B cell (primary cell): ENCODE measurements at regions not wholly inside any gene's neighbourhood (a gene's known extent, or its start where the extent isn't known, plus 50 kb on each side); places are given as distances from the start of the nearest gene placed in this dataset.

Source experiments
- ATAC-seq: fragments of 200-7000 bp; cut with Tn5 transposase; one replicate; pipeline ENCODE4 v1.10.0; 2021; ENCODE audit warnings: low read depth, mild to moderate bottlenecking, moderate number of reproducible peaks, moderate library complexity
- CTCF ChIA-PET: fragments of 350-600 bp; sonication (Branson Sonifier 250); formaldehyde crosslinking; loops from one replicate; lab custom pipeline; 2021; ENCODE audit warnings: antibody characterized with exemption, inconsistent platforms; lab: Charles Lee
- POLR2A ChIA-PET: fragments of 350-600 bp; sonication (Branson Sonifier 250); formaldehyde crosslinking; loops from one replicate; lab custom pipeline; 2021; ENCODE audit warnings: antibody characterized with exemption; lab: Charles Lee
- DNase-seq: peaks from one replicate; pipeline ENCODE4 v3.0.0; 2013
- H2AFZ ChIP-seq: 2 replicates; pipeline ENCODE4 v1.6.1; 2012; ENCODE audit warnings: mild to moderate bottlenecking, low read depth, low read length; ENCODE audit not compliant: insufficient read depth, poor library complexity, severe bottlenecking
- H3K27ac ChIP-seq, 2 donors: 1 replicate in 1 of 2; 2 replicates in 1 of 2; pipeline ENCODE4 v1.5.1; 2012 to 2013; ENCODE audit warnings: low read length in 2 of 2, mild to moderate bottlenecking in 2 of 2, moderate library complexity in 1 of 2
- H3K27me3 ChIP-seq, 4 experiments: fragments of 200-600 bp in 1 of 4; sonication (generic) in 1 of 4; replicated peaks in 1 of 4; 1 replicate in 2 of 4; 2 replicates in 2 of 4; pipeline versions ENCODE4 v1.6.1 to v1.7.0; 2013 to 2016; ENCODE audit warnings: low read length in 3 of 4, mild to moderate bottlenecking in 2 of 4, mixed read lengths in 1 of 4, moderate library complexity in 1 of 4; ENCODE audit not compliant: insufficient read depth in 4 of 4, control insufficient read depth in 3 of 4; ENCODE audit errors: control extremely low read depth in 1 of 4
- H3K36me3 ChIP-seq, 2 experiments: replicated peaks in 1 of 2; 1 replicate in 1 of 2; 2 replicates in 1 of 2; pipeline versions ENCODE4 v1.6.1 to v1.7.1; 2013; ENCODE audit warnings: low read length in 1 of 2; ENCODE audit not compliant: insufficient read depth in 2 of 2, control insufficient read depth in 1 of 2; ENCODE audit errors: control extremely low read depth in 1 of 2, extremely low read depth in 1 of 2
- H3K4me1 ChIP-seq, 2 donors: fragments of 200-600 bp in 1 of 2; sonication (generic) in 1 of 2; 1 replicate in 1 of 2; 2 replicates in 1 of 2; pipeline versions ENCODE4 v1.5.1 to v1.6.1; 2013 to 2017; ENCODE audit warnings: low read length in 2 of 2; ENCODE audit not compliant: control insufficient read depth in 2 of 2, insufficient read depth in 2 of 2
- H3K4me2 ChIP-seq: replicated peaks from 2 replicates; pipeline ENCODE3; 2012; ENCODE audit warnings: mild to moderate bottlenecking, low read depth, low read length; ENCODE audit not compliant: poor library complexity, severe bottlenecking
- H3K4me3 ChIP-seq, 5 experiments: fragments of 200-600 bp in 1 of 5; sonication (generic) in 1 of 5; 1 replicate in 3 of 5; 2 replicates in 2 of 5; pipeline versions ENCODE4 v1.5.1 to v1.7.0; 2011 to 2016; ENCODE audit warnings: low read length in 4 of 5, mild to moderate bottlenecking in 4 of 5, low read depth in 2 of 5, control low read depth in 1 of 5, moderate library complexity in 1 of 5; ENCODE audit not compliant: insufficient read depth in 1 of 5; ENCODE audit errors: control extremely low read depth in 1 of 5, extremely low read depth in 1 of 5
- H3K79me2 ChIP-seq: fragments of 200-600 bp; sonication (generic); one replicate; pipeline ENCODE4 v1.6.0; 2016; ENCODE audit warnings: low read length; ENCODE audit not compliant: control insufficient read depth, insufficient read depth
- H3K9ac ChIP-seq: fragments of 200-600 bp; sonication (generic); 2 replicates; pipeline ENCODE4 v1.6.1; 2017; ENCODE audit warnings: mild to moderate bottlenecking, low read length, moderate library complexity
- H3K9me3 ChIP-seq, 3 donors: one replicate each; pipeline versions ENCODE4 v1.6.1 to v1.7.1; 2013; ENCODE audit warnings: low read length in 2 of 3; ENCODE audit not compliant: control insufficient read depth in 2 of 3, insufficient read depth in 1 of 3; ENCODE audit errors: control extremely low read depth in 1 of 3
- H4K20me1 ChIP-seq: 2 replicates; pipeline ENCODE4 v1.6.0; 2012; ENCODE audit warnings: mild to moderate bottlenecking, low read length; ENCODE audit not compliant: insufficient read depth, control insufficient read depth, poor library complexity, severe bottlenecking
- H3K27ac Mint-ChIP-seq: one replicate; pipeline ENCODE4 v1.8.0; 2021; ENCODE audit warnings: mixed read lengths
- H3K27me3 Mint-ChIP-seq: one replicate; pipeline ENCODE4 v1.8.0; 2021; ENCODE audit warnings: mixed read lengths
- H3K4me1 Mint-ChIP-seq: one replicate; pipeline ENCODE4 v1.8.0; 2021; ENCODE audit warnings: mixed read lengths
- H3K4me3 Mint-ChIP-seq: one replicate; pipeline ENCODE4 v1.8.0; 2021; ENCODE audit warnings: mixed read lengths
- H3K9me3 Mint-ChIP-seq: one replicate; pipeline ENCODE4 v1.8.0; 2022; ENCODE audit warnings: mixed read lengths; ENCODE audit not compliant: insufficient read depth
- EZH2 ChIP-seq: IDR thresholded peaks from 2 replicates; pipeline ENCODE4 v1.6.1; 2012; ENCODE audit warnings: borderline replicate concordance, low read depth, mild to moderate bottlenecking, moderate library complexity, low read length; ENCODE audit not compliant: insufficient read depth, poor library complexity, severe bottlenecking
- WGBS: methylation state at CpG from one replicate; pipeline ENCODE4 v1.1.5; 2013; ENCODE audit warnings: missing lambda C conversion rate; ENCODE audit not compliant: insufficient coverage; 5-methylcytosine and 5-hydroxymethylcytosine counted together
- intact Hi-C: fragments of 100-400 bp; cut with micrococcal nuclease; formaldehyde crosslinking; loops from one replicate; pipeline ENCODE4 v1.10.0; 2022
- TF ChIP-seq, protein P1 (sequence below): fragments of 200-600 bp; IDR thresholded peaks from one replicate; pipeline ENCODE4 v1.8.0; 2022; ENCODE audit warnings: antibody characterized with exemption, mild to moderate bottlenecking

DNA sequence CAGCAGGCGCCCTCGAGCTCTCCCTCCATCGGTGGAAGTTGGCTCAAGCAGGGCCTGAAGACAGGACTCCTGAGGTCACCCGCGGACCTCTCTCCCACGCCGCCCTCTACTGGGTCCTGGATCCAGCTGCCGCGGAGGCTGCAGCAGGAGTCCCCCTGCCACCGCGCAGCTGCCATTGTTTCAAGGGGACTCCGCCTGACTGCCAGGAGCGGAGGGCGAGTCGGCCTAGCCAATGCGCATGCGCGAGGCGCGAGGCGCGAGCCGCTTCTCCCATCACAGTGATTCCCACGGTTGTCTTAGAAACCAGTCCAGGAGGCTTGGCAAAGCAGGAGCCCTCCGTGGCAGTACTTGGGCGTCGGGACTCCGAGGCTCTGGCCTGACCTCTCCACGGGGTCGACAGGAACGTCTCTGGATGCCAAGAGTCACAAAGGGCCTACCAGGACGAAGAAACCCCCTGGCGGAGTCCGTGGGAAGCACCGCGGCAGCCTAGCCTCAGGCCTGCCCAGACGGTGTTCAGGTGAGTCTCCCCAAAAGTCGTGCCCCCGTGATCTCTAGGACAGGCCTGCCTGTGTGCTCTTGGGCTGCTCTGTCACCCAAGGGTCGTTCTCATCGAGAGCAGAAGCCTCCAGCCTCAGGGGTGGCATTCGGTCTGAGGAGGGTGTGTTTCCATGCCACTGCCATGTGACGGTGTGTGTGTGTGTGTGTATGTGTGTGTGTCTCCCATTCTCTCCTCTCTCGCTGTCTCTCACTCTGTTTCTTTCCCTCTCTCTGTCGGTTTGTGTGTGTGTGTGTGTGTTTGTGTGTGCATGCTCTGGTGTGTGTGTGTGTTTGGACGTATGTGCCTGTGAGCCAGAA, 290.6 kb upstream of the ZNF337 start:
- peak; percentile 79 for DNase-seq
- Histone ChIP-seq H3K9ac (peak overlapping the region; percentile 70), H3K36me3 (no peaks in the 10 kb centered on the region), H3K27ac (no peak overlapping the region), H3K27me3 (peaks cover 0 to 2% (median 0%) of the 10 kb centered on the region in 4 experiments), H2AFZ (peak overlapping the region; percentile 84), H3K79me2 (no peaks in the 10 kb centered on the region), H3K4me3 (peak overlapping the region in 4 of 5 experiments; percentile 38 to 57 (median 52)), H3K9me3 (no peaks in the 10 kb centered on the region), H3K4me2 (peak overlapping the region; percentile 71), H4K20me1 (no peaks in the 10 kb centered on the region), H3K4me1 (peaks cover 0 to 3% of the 10 kb centered on the region in 2 donors)
- TF ChIP-seq, protein P1, sequence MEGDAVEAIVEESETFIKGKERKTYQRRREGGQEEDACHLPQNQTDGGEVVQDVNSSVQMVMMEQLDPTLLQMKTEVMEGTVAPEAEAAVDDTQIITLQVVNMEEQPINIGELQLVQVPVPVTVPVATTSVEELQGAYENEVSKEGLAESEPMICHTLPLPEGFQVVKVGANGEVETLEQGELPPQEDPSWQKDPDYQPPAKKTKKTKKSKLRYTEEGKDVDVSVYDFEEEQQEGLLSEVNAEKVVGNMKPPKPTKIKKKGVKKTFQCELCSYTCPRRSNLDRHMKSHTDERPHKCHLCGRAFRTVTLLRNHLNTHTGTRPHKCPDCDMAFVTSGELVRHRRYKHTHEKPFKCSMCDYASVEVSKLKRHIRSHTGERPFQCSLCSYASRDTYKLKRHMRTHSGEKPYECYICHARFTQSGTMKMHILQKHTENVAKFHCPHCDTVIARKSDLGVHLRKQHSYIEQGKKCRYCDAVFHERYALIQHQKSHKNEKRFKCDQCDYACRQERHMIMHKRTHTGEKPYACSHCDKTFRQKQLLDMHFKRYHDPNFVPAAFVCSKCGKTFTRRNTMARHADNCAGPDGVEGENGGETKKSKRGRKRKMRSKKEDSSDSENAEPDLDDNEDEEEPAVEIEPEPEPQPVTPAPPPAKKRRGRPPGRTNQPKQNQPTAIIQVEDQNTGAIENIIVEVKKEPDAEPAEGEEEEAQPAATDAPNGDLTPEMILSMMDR = peak; percentile 53
- TF ChIP-seq EZH2 = no peak
- WGBS = 17% methylated on average over 40 of the region's 46 CpGs
- peaks cover 7% of the 10 kb centered on the region for H3K4me1 Mint-ChIP-seq
- CTCF ChIA-PET = no interaction called here
- ATAC-seq = peak; percentile 83
- H3K27ac Mint-ChIP-seq = peak overlapping the region; percentile 41
- POLR2A ChIA-PET = no interaction called here
- peaks cover 4% of the 10 kb centered on the region for H3K27me3 Mint-ChIP-seq
- H3K4me3 Mint-ChIP-seq = peak overlapping the region; percentile 76
- no peaks in the 10 kb centered on the region for H3K9me3 Mint-ChIP-seq
- intact Hi-C loops = no loop called here

DNA sequence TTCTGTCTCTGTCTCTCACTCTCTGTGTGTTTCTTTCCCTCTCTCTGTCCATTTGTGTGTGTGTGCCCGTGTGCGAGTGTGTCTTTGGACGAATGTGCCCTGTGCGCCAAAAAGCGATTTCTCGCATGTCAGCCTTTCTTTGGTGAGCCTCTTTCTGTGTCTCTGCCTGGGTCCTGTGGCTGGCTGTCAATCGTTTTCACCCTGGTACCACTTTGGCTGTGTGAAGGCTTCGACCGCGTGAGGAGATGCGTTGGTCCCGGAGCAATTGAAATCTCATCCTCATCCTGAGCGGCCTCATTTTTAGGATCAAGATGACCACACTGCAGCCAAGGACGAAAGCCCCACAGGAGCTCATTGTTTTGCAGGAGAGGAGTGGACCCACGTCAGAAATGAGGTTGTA, 288.9 kb upstream of the ZNF337 start:
- no peak overlapping the region for H3K4me2 ChIP-seq
- ChIA-PET CTCF (no interaction called here), POLR2A (no interaction called here)
- no peak overlapping the region for H3K27ac ChIP-seq
- no peak overlapping the region for H3K9ac ChIP-seq
- H3K27me3 Mint-ChIP-seq = no peaks in the 10 kb centered on the region
- no peaks in the 10 kb centered on the region for H3K79me2 ChIP-seq
- 94% methylated on average over 15 of the region's 15 CpGs for WGBS
- peak overlapping the region; percentile 60 for H3K4me3 Mint-ChIP-seq
- H3K9me3 ChIP-seq = no peaks in the 10 kb centered on the region
- DNase-seq = no peak
- no peaks in the 10 kb centered on the region for H4K20me1 ChIP-seq
- H3K27me3 ChIP-seq = peaks cover 0 to 2% (median 0%) of the 10 kb centered on the region in 4 experiments
- H3K36me3 ChIP-seq = no peaks in the 10 kb centered on the region
- intact Hi-C loops = no loop called here
- H3K4me1 Mint-ChIP-seq = peaks cover 7% of the 10 kb centered on the region
- peak overlapping the region; percentile 49 for H2AFZ ChIP-seq
- peaks cover 0 to 3% of the 10 kb centered on the region in 2 donors for H3K4me1 ChIP-seq
- TF ChIP-seq, protein P1 = no peak
- TF ChIP-seq EZH2 = no peak
- H3K9me3 Mint-ChIP-seq = no peaks in the 10 kb centered on the region
- no peak overlapping the region for H3K27ac Mint-ChIP-seq
- ATAC-seq = no peak
- no peak overlapping the region for H3K4me3 ChIP-seq
